ENCODE measurements at regions not wholly inside any gene's neighbourhood (a gene's known extent, or its start where the extent isn't known, plus 50 kb on each side); places are given as distances from the start of the nearest gene placed in this dataset.

DNA sequence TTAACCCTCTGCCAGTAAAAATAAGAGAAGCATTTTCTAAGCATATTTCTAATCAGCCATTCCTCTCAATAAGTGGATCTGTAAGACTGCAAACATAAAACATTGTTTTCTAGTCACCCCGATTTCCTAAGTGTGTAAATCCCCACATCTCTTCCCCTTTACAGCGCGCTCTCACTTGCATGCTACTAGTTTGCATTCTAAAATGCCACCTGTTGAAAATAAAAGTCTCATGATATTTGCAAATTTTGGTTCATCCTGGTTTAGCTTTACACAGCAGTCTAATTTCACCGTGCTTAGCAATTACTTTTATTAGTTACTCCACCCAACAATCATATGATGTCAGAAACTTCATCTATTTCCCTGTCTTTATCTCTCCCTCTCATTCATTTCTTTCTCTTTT is 1230.7 kb upstream of the ZEB2 start:
- TF ChIP-seq, protein P1, sequence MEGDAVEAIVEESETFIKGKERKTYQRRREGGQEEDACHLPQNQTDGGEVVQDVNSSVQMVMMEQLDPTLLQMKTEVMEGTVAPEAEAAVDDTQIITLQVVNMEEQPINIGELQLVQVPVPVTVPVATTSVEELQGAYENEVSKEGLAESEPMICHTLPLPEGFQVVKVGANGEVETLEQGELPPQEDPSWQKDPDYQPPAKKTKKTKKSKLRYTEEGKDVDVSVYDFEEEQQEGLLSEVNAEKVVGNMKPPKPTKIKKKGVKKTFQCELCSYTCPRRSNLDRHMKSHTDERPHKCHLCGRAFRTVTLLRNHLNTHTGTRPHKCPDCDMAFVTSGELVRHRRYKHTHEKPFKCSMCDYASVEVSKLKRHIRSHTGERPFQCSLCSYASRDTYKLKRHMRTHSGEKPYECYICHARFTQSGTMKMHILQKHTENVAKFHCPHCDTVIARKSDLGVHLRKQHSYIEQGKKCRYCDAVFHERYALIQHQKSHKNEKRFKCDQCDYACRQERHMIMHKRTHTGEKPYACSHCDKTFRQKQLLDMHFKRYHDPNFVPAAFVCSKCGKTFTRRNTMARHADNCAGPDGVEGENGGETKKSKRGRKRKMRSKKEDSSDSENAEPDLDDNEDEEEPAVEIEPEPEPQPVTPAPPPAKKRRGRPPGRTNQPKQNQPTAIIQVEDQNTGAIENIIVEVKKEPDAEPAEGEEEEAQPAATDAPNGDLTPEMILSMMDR (conservative IDR thresholded peaks at IDR 0.05): no peak
- no peak for TF ChIP-seq EZH2 (IDR thresholded peaks at IDR 0.05; ENCODE audit: low read depth)
